GM12878 (cell line): ENCODE measurements at regions not wholly inside any gene's neighbourhood (a gene's known extent, or its start where the extent isn't known, plus 50 kb on each side); places are given as distances from the start of the nearest gene placed in this dataset.

Experiments used
- ATAC-seq: fragments of 200-7000 bp; cut with Tn5 transposase; 3 replicates; pipeline ENCODE4 v1.9.1; 2020; ENCODE audit warnings: mild to moderate bottlenecking, moderate library complexity
- BruUV-seq: library from RNA; stranded (reverse); fragments of 400-500 nt; replicated peaks from 2 replicates; lab custom pipeline; 2021; lab: Mats Ljungman, UMichigan
- CTCF ChIA-PET: fragments of 300-600 bp; sonication (Branson Sonifier 250); formaldehyde crosslinking; extraction: SDS; loops from one replicate; lab custom pipeline; 2021; ENCODE audit warnings: inconsistent platforms; lab: Yijun Ruan, JAX
- POLR2A ChIA-PET: fragments of 350-600 bp; formaldehyde crosslinking; extraction: SDS; loops from one replicate; lab custom pipeline; 2021; ENCODE audit warnings: inconsistent platforms; lab: Charles Lee
- RAD21 ChIA-PET: fragments of 300-600 bp; sonication (Branson Sonifier 250); formaldehyde crosslinking; loops from one replicate; lab custom pipeline; 2023; ENCODE audit warnings: antibody characterized with exemption; ENCODE audit not compliant: unreplicated experiment; lab: Charles Lee
- SMC1A ChIA-PET: fragments of 300-600 bp; sonication (Branson Sonifier 250); formaldehyde crosslinking; loops from one replicate; lab custom pipeline; 2023; ENCODE audit not compliant: unreplicated experiment, uncharacterized antibody; lab: Charles Lee
- DNase-seq: peaks from one replicate; pipeline ENCODE4 v3.0.0-alpha.2; 2011; ENCODE audit warnings: low read depth, low spot score
- FAIRE-seq: peaks from 3 replicates; lab custom pipeline; 2011; peaks lifted over from hg19 to GRCh38; lab: Jason Lieb, UNC
- H2AFZ ChIP-seq: 2 replicates; pipeline ENCODE4 v1.6.0; 2011; ENCODE audit warnings: low read depth, low read length, control low read depth; ENCODE audit not compliant: control insufficient read depth
- H3K27ac ChIP-seq: 2 replicates; pipeline ENCODE4 v1.5.1; 2011; ENCODE audit warnings: control low read depth; ENCODE audit not compliant: control insufficient read depth, insufficient read depth
- H3K27me3 ChIP-seq, 2 experiments: replicated peaks in 1 of 2; 2 replicates each; pipeline versions ENCODE4 v1.6.0 to v1.6.1; 2011; ENCODE audit warnings: low read length in 1 of 2; ENCODE audit not compliant: control insufficient read depth in 2 of 2, insufficient read depth in 2 of 2
- H3K36me3 ChIP-seq, 2 experiments: 2 replicates each; pipeline ENCODE4 v1.5.1; 2011; ENCODE audit warnings: low read length in 1 of 2; ENCODE audit not compliant: control insufficient read depth in 2 of 2, insufficient read depth in 2 of 2
- H3K4me1 ChIP-seq: 2 replicates; pipeline ENCODE4 v1.6.1; 2011; ENCODE audit warnings: mild to moderate bottlenecking, low read length, moderate library complexity, mixed read lengths; ENCODE audit not compliant: control insufficient read depth, insufficient read depth
- H3K4me2 ChIP-seq: 2 replicates; pipeline ENCODE4 v1.6.0; 2011; ENCODE audit warnings: control low read depth; ENCODE audit not compliant: control insufficient read depth, insufficient read depth
- H3K4me3 ChIP-seq: fragments of 200-600 bp; sonication (generic); 2 replicates; pipeline ENCODE4 v1.5.1; 2016
- H3K79me2 ChIP-seq: 2 replicates; pipeline ENCODE4 v1.6.0; 2011; ENCODE audit warnings: low read length; ENCODE audit not compliant: control insufficient read depth, insufficient read depth
- H3K9ac ChIP-seq: 2 replicates; pipeline ENCODE4 v1.8.0; 2011; ENCODE audit warnings: low read length, control low read depth, mixed read lengths; ENCODE audit not compliant: control insufficient read depth, insufficient read depth
- H3K9me3 ChIP-seq: replicated peaks from 3 replicates; pipeline ENCODE4 v1.5.1; 2011; ENCODE audit warnings: mild to moderate bottlenecking, low read length; ENCODE audit not compliant: control insufficient read depth, insufficient read depth
- H4K20me1 ChIP-seq: 2 replicates; pipeline ENCODE4 v1.6.0; 2011; ENCODE audit not compliant: control insufficient read depth, insufficient read depth
- CEBPB ChIP-seq, 2 experiments: fragments of 150-350 bp in 1 of 2; IDR thresholded peaks; 2 replicates each; pipeline ENCODE4 v1.6.1; 2012 to 2014; ENCODE audit warnings: low read depth in 2 of 2, low read length in 2 of 2, borderline replicate concordance in 1 of 2, inconsistent platforms in 1 of 2
- CHD4 ChIP-seq: fragments of 200-600 bp; sonication (generic); IDR thresholded peaks from 2 replicates; pipeline ENCODE4 v1.6.1; 2016; ENCODE audit warnings: mild to moderate bottlenecking
- E2F8 ChIP-seq: fragments of 450-650 bp; IDR thresholded peaks from 2 replicates; pipeline ENCODE4 v1.6.1; 2018; ENCODE audit warnings: mild to moderate bottlenecking, low read depth, moderate library complexity; ENCODE audit not compliant: partially characterized antibody
- KDM1A ChIP-seq: fragments of 200-600 bp; sonication (generic); IDR thresholded peaks from 2 replicates; pipeline ENCODE4 v1.6.1; 2016; ENCODE audit warnings: borderline replicate concordance
- MXI1 ChIP-seq: fragments of 150-350 bp; IDR thresholded peaks from 2 replicates; pipeline ENCODE4 v1.6.1; 2011; ENCODE audit warnings: low read depth, mild to moderate bottlenecking, inconsistent platforms, low read length, improper control_type of control experiment
- NFYA ChIP-seq: IDR thresholded peaks from 2 replicates; pipeline ENCODE4 v1.6.1; 2011; ENCODE audit warnings: low read depth, mild to moderate bottlenecking, low read length, improper control_type of control experiment, borderline replicate concordance
- RCOR1 ChIP-seq: conservative IDR thresholded peaks from 2 replicates; pipeline ENCODE4 v1.6.1; 2012; ENCODE audit warnings: low read depth, low read length, improper control_type of control experiment
- RELA ChIP-seq: fragments of 450-650 bp; IDR thresholded peaks from 2 replicates; pipeline ENCODE4 v1.8.0; 2014; ENCODE audit warnings: borderline replicate concordance; ENCODE audit not compliant: partially characterized antibody
- SIN3A ChIP-seq: IDR thresholded peaks from 2 replicates; pipeline ENCODE4 v1.6.1; 2012; ENCODE audit warnings: low read depth, low read length, improper control_type of control experiment
- SIX5 ChIP-seq: IDR thresholded peaks from 2 replicates; pipeline ENCODE4 v1.6.1; 2011; ENCODE audit warnings: mild to moderate bottlenecking, low read depth, low read length, moderate library complexity; ENCODE audit not compliant: severe bottlenecking
- TCF3 ChIP-seq: IDR thresholded peaks from 2 replicates; pipeline ENCODE4 v1.6.1; 2012; ENCODE audit warnings: low read depth, mild to moderate bottlenecking, low read length, borderline replicate concordance; ENCODE audit not compliant: insufficient read depth
- ZBTB4 ChIP-seq: fragments of 450-650 bp; formaldehyde crosslinking; IDR thresholded peaks from 2 replicates; pipeline ENCODE4 v1.4.0; 2022; ENCODE audit warnings: mild to moderate bottlenecking, moderate library complexity
- WGBS: methylation state at CpG from one replicate; pipeline ENCODE4 v1.1.6; 2016; ENCODE audit warnings: low lambda C conversion rate; ENCODE audit not compliant: insufficient replicate concordance, insufficient coverage; ENCODE audit errors: missing lambda C conversion rate; 5-methylcytosine and 5-hydroxymethylcytosine counted together
- in situ Hi-C: fragments of 300-500 bp; cut with MboI; formaldehyde crosslinking; loops from 9 replicates; pipeline ENCODE4 v1.14.3; 2018; ENCODE audit warnings: mixed read lengths
- intact Hi-C: fragments of 100-400 bp; cut with micrococcal nuclease; formaldehyde crosslinking; loops from one replicate; pipeline ENCODE4 v1.14.2; 2022; ENCODE audit not compliant: unreplicated experiment

- no peak for TF ChIP-seq ZBTB4
- TF ChIP-seq NFYA, result no peak
- no peak for TF ChIP-seq MXI1
These were observed 1118.7 kb downstream of the SH3BGRL start (continued) for GRCh38 chrX:82320569-82320968.

- in situ Hi-C loops, result no loop called here
- TF ChIP-seq CEBPB (IDR thresholded peaks at IDR 0.05; ENCODE audit: borderline replicate concordance in 1 of 2, low read depth in 2 of 2, low read length in 2 of 2), result no peak
- no peak for TF ChIP-seq KDM1A
- TF ChIP-seq SIX5, result no peak
- TF ChIP-seq TCF3, result no peak
- TF ChIP-seq RELA, result no peak
- TF ChIP-seq SIN3A, result no peak
- TF ChIP-seq CHD4, result no peak
- TF ChIP-seq E2F8, result no peak
- TF ChIP-seq RCOR1, result no peak
These were observed 1131.7 kb downstream of the SH3BGRL start for GRCh38 chrX:82333575-82333974.

More at GRCh38 chrX:82333575-82333974, 1131.7 kb downstream of the SH3BGRL start:
- Histone ChIP-seq H2AFZ (no peak overlapping the region), H3K4me2 (no peak overlapping the region), H3K4me3 (no peak overlapping the region), H3K36me3 (no peaks in the 10 kb centered on the region), H4K20me1 (no peaks in the 10 kb centered on the region), H3K79me2 (no peaks in the 10 kb centered on the region), H3K9me3 (no peaks in the 10 kb centered on the region), H3K27ac (no peak overlapping the region), H3K4me1 (no peaks in the 10 kb centered on the region), H3K27me3 (no peaks in the 10 kb centered on the region), H3K9ac (no peak overlapping the region)
- ChIA-PET POLR2A (no interaction called here), SMC1A (no interaction called here), CTCF (no interaction called here), RAD21 (no interaction called here)
- intact Hi-C loops, result no loop called here
- DNase-seq, result no peak
- FAIRE-seq, result no peak
- no peak for ATAC-seq
- BruUV-seq, result no TSS peak
- WGBS, result 0% methylated on average over 1 of the region's 1 CpG
